Osteoblast (primary cell): ENCODE measurements at regions not wholly inside any gene's neighbourhood (a gene's known extent, or its start where the extent isn't known, plus 50 kb on each side); places are given as distances from the start of the nearest gene placed in this dataset.
"Not testable (repeated sequence)": the region's sequence is repeated elsewhere in the genome, so short reads cannot be mapped to it uniquely, and the experiment has no call there.

Source experiments
- DNase-seq: peaks from one replicate; pipeline ENCODE4 v3.0.0; 2011; ENCODE audit warnings: low spot score, mixed read lengths; ENCODE audit not compliant: insufficient read length; ENCODE audit errors: missing footprints
- H2AFZ ChIP-seq: 2 replicates; pipeline ENCODE4 v1.6.0; 2011; ENCODE audit warnings: mild to moderate bottlenecking, low read length
- H3K27ac ChIP-seq: 2 replicates; pipeline ENCODE4 v1.5.1; 2011; ENCODE audit warnings: mild to moderate bottlenecking, low read depth, low read length, moderate library complexity
- H3K27me3 ChIP-seq: 2 replicates; pipeline ENCODE4 v1.6.0; 2012; ENCODE audit warnings: mild to moderate bottlenecking, control low read depth, inconsistent platforms, low read length, moderate library complexity; ENCODE audit not compliant: insufficient read depth
- H3K36me3 ChIP-seq: 2 replicates; pipeline ENCODE4 v1.5.1; 2011; ENCODE audit warnings: mild to moderate bottlenecking, low read length, control low read depth, moderate library complexity; ENCODE audit not compliant: insufficient read depth
- H3K4me1 ChIP-seq: 2 replicates; pipeline ENCODE4 v1.5.1; 2011; ENCODE audit warnings: mild to moderate bottlenecking, low read length, control low read depth, moderate library complexity; ENCODE audit not compliant: insufficient read depth
- H3K4me2 ChIP-seq: 2 replicates; pipeline ENCODE4 v1.6.0; 2011; ENCODE audit warnings: mild to moderate bottlenecking, low read length; ENCODE audit not compliant: insufficient read depth
- H3K4me3 ChIP-seq: fragments of 200-600 bp; sonication (generic); 3 replicates; pipeline ENCODE4 v1.5.1; 2012; ENCODE audit warnings: mild to moderate bottlenecking, low read length, inconsistent platforms; ENCODE audit not compliant: insufficient read depth
- H3K79me2 ChIP-seq: 2 replicates; pipeline ENCODE4 v1.6.0; 2012; ENCODE audit warnings: mild to moderate bottlenecking, low read length, control low read depth, inconsistent platforms; ENCODE audit not compliant: insufficient read depth
- H3K9me3 ChIP-seq: 2 replicates; pipeline ENCODE4 v1.5.1; 2011; ENCODE audit warnings: low read depth, low read length, control low read depth
- H4K20me1 ChIP-seq: 2 replicates; pipeline ENCODE4 v1.6.0; 2012; ENCODE audit warnings: mild to moderate bottlenecking, low read length, control low read depth; ENCODE audit not compliant: insufficient read depth
- CTCF ChIP-seq: IDR thresholded peaks from 2 replicates; pipeline ENCODE4 v1.5.1; 2011; ENCODE audit warnings: mild to moderate bottlenecking, low read depth, low read length, moderate library complexity; ENCODE audit errors: extremely low read depth

GRCh38 chr12:65672441-65672840 is 151.8 kb upstream of the HMGA2 start:
- Histone ChIP-seq H2AFZ (no peak overlapping the region), H3K27ac (peak overlapping the region; percentile 77), H3K9me3 (no peaks in the 10 kb centered on the region), H3K4me3 (no peak overlapping the region), H3K27me3 (no peaks in the 10 kb centered on the region), H3K4me2 (no peak overlapping the region), H3K36me3 (no peaks in the 10 kb centered on the region), H4K20me1 (no peaks in the 10 kb centered on the region), H3K79me2 (no peaks in the 10 kb centered on the region), H3K4me1 (peaks cover 67% of the 10 kb centered on the region)
- TF ChIP-seq CTCF: no peak
- DNase-seq: no peak

GRCh38 chr12:65673156-65673690 is 151.1 kb upstream of the HMGA2 start:
- H2AFZ ChIP-seq: no peak overlapping the region
- H3K27ac ChIP-seq: peak overlapping the region; percentile 77
- peaks cover 64% of the 10 kb centered on the region for H3K4me1 ChIP-seq
- no peak for TF ChIP-seq CTCF
- no peak for DNase-seq
- H3K36me3 ChIP-seq: no peaks in the 10 kb centered on the region
- no peaks in the 10 kb centered on the region for H3K27me3 ChIP-seq
- H3K9me3 ChIP-seq: no peaks in the 10 kb centered on the region
- no peaks in the 10 kb centered on the region for H3K79me2 ChIP-seq
- no peaks in the 10 kb centered on the region for H4K20me1 ChIP-seq
- H3K4me3 ChIP-seq: no peak overlapping the region
- H3K4me2 ChIP-seq: no peak overlapping the region

GRCh38 chr12:65673732-65674131 is 150.6 kb upstream of the HMGA2 start:
- H4K20me1 ChIP-seq: no peaks in the 10 kb centered on the region
- no peaks in the 10 kb centered on the region for H3K9me3 ChIP-seq
- no peak overlapping the region for H3K4me2 ChIP-seq
- no peak overlapping the region for H3K4me3 ChIP-seq
- H3K27me3 ChIP-seq: no peaks in the 10 kb centered on the region
- no peaks in the 10 kb centered on the region for H3K36me3 ChIP-seq
- H3K4me1 ChIP-seq: peaks cover 59% of the 10 kb centered on the region
- no peak for DNase-seq
- peak overlapping the region; percentile 51 for H2AFZ ChIP-seq
- peak overlapping the region; percentile 77 for H3K27ac ChIP-seq
- H3K79me2 ChIP-seq: no peaks in the 10 kb centered on the region
- TF ChIP-seq CTCF: peak; percentile 42

GRCh38 chr12:65675141-65675621 is 149.1 kb upstream of the HMGA2 start:
- no peaks in the 10 kb centered on the region for H3K79me2 ChIP-seq
- H3K9me3 ChIP-seq: no peaks in the 10 kb centered on the region
- H3K4me2 ChIP-seq: no peak overlapping the region
- H3K4me3 ChIP-seq: no peak overlapping the region
- H3K4me1 ChIP-seq: peaks cover 45% of the 10 kb centered on the region
- no peaks in the 10 kb centered on the region for H3K36me3 ChIP-seq
- peak overlapping the region; percentile 27 for H2AFZ ChIP-seq
- H3K27ac ChIP-seq: no peak overlapping the region
- no peaks in the 10 kb centered on the region for H3K27me3 ChIP-seq
- TF ChIP-seq CTCF: no peak
- DNase-seq: no peak
- H4K20me1 ChIP-seq: no peaks in the 10 kb centered on the region

GRCh38 chr12:65678172-65678571 is 146.1 kb upstream of the HMGA2 start:
- H3K27ac ChIP-seq, H3K79me2 ChIP-seq, H3K4me3 ChIP-seq, H2AFZ ChIP-seq, H3K36me3 ChIP-seq, DNase-seq, H3K9me3 ChIP-seq, H4K20me1 ChIP-seq, H3K4me2 ChIP-seq, H3K27me3 ChIP-seq: not testable (repeated sequence)
- peaks cover 21% of the 10 kb centered on the region for H3K4me1 ChIP-seq
